HG03025 (cell line): ENCODE measurements at regions not wholly inside any gene's neighbourhood (a gene's known extent, or its start where the extent isn't known, plus 50 kb on each side); places are given as distances from the start of the nearest gene placed in this dataset.

Source experiments
- ATAC-seq: cut with Tn5 transposase; IDR thresholded peaks from one replicate; pipeline ENCODE4 v1.9.1; 2021; ENCODE audit warnings: mild to moderate bottlenecking, moderate library complexity; ENCODE audit not compliant: unreplicated experiment, low FRiP score

GRCh38 chr12:43102546-43103264, 449.3 kb downstream of the ADAMTS20 start:
- ATAC-seq, result no peak

- ATAC-seq, result no peak
Measured at GRCh38 chr12:43100231-43100630, 451.8 kb downstream of the ADAMTS20 start.

- ATAC-seq, result no peak
Measured at GRCh38 chr12:43099691-43100163, 452.3 kb downstream of the ADAMTS20 start.

- ATAC-seq, result no peak
Measured at GRCh38 chr12:43098766-43099550, 453.0 kb downstream of the ADAMTS20 start.

- ATAC-seq, result no peak
Measured at GRCh38 chr12:43098071-43098470, 453.9 kb downstream of the ADAMTS20 start.

GRCh38 chr12:43097471-43097870, 454.5 kb downstream of the ADAMTS20 start:
- ATAC-seq, result no peak

GRCh38 chr12:43095669-43096280, 456.2 kb downstream of the ADAMTS20 start:
- ATAC-seq, result no peak

- ATAC-seq, result no peak
Measured at GRCh38 chr12:43094886-43095575, 457.0 kb downstream of the ADAMTS20 start.

- no peak for ATAC-seq
Measured at GRCh38 chr12:43090981-43091380, 461.0 kb downstream of the ADAMTS20 start.

- ATAC-seq, result no peak
Measured at GRCh38 chr12:43087195-43088091, 464.6 kb downstream of the ADAMTS20 start.

- no peak for ATAC-seq
Measured at GRCh38 chr12:43079476-43079875, 472.5 kb downstream of the ADAMTS20 start.

GRCh38 chr12:43078976-43079375, 473.0 kb downstream of the ADAMTS20 start:
- no peak for ATAC-seq

GRCh38 chr12:43072431-43072830, 479.6 kb downstream of the ADAMTS20 start:
- ATAC-seq, result no peak

GRCh38 chr12:43069768-43070221, 480.2 kb upstream of the PRICKLE1 start:
- no peak for ATAC-seq

GRCh38 chr12:43066471-43066870, 476.9 kb upstream of the PRICKLE1 start:
- ATAC-seq, result no peak

- ATAC-seq, result no peak
Measured at GRCh38 chr12:43063650-43064049, 474.1 kb upstream of the PRICKLE1 start.

GRCh38 chr12:43062201-43062895, 472.8 kb upstream of the PRICKLE1 start:
- no peak for ATAC-seq

- no peak for ATAC-seq
Measured at GRCh38 chr12:43060742-43061141, 471.2 kb upstream of the PRICKLE1 start.

- no peak for ATAC-seq
Measured at GRCh38 chr12:43058616-43059015, 469.1 kb upstream of the PRICKLE1 start.
